ENCODE measurements at regions not wholly inside any gene's neighbourhood (a gene's known extent, or its start where the extent isn't known, plus 50 kb on each side); places are given as distances from the start of the nearest gene placed in this dataset.
A peak's percentile ranks its signal among the peaks of the same experiment; 100 is the strongest.
"Not testable (repeated sequence)": the region's sequence is repeated elsewhere in the genome, so short reads cannot be mapped to it uniquely, and the experiment has no call there.

DNA sequence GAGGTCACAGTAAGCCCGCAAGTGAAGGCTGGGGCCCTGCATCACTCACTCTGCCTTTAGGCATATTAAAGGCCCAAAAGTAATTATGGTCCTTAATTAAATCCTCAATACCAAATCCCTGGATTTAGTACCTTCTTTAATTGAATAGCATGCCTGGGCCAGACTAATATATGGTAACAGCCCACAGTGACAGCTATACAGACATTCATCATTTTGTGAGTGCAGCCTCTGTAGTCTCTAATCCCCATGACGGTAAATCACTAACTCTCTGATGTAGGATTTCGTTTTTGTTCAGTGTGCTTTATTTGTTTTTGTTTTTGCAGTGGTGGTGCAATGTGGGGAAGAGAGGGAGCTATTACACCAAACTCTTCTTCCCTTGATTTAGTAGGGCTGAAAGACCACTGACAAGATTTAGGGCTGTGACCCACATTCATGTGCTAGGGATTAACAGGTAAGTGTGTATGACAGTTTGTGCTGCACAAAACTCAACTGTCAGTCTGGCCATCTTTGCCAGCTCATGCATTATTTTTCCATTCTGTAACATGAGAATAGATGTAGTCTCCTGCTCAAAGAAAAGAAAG, 60.6 kb upstream of the SLC39A8 start:
- H3K4me1 ChIP-seq (ENCODE audit: low read depth): no peaks in the 10 kb centered on the region
- no peak for DNase-seq
- TF ChIP-seq, protein P1, sequence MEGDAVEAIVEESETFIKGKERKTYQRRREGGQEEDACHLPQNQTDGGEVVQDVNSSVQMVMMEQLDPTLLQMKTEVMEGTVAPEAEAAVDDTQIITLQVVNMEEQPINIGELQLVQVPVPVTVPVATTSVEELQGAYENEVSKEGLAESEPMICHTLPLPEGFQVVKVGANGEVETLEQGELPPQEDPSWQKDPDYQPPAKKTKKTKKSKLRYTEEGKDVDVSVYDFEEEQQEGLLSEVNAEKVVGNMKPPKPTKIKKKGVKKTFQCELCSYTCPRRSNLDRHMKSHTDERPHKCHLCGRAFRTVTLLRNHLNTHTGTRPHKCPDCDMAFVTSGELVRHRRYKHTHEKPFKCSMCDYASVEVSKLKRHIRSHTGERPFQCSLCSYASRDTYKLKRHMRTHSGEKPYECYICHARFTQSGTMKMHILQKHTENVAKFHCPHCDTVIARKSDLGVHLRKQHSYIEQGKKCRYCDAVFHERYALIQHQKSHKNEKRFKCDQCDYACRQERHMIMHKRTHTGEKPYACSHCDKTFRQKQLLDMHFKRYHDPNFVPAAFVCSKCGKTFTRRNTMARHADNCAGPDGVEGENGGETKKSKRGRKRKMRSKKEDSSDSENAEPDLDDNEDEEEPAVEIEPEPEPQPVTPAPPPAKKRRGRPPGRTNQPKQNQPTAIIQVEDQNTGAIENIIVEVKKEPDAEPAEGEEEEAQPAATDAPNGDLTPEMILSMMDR (IDR thresholded peaks at IDR 0.05): no peak
- H3K36me3 ChIP-seq (ENCODE audit: low read depth): no peaks in the 10 kb centered on the region
- intact Hi-C loops (cut with DNase I, micrococcal nuclease): no loop called here
- no peaks in the 10 kb centered on the region for H3K9me3 ChIP-seq
- no peak for ATAC-seq
- H3K4me3 ChIP-seq: no peak overlapping the region

DNA sequence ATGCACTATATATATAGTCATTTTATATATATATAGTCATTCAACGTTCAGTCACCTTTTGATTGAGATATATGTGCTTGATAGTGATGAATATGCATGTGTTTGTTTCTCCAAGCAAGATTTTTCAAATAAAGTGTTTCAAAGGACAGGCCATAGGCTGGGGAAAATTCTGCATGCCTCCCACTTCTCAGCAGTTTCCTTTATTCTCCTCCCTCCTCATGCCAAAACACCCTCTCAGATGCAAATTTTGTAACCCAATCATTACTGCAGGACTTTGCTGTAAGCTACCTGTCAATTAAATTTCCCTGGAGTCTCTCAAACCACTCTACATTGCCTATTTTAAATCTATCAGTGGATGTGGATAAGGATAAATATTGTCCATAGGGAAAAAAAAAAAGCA, 65.6 kb upstream of the SLC39A8 start:
- H3K4me1 ChIP-seq (ENCODE audit: low read depth); H3K4me3 ChIP-seq; H3K36me3 ChIP-seq (ENCODE audit: low read depth); intact Hi-C loops (cut with DNase I, micrococcal nuclease); H3K9me3 ChIP-seq; DNase-seq; ATAC-seq: not testable (repeated sequence)

DNA sequence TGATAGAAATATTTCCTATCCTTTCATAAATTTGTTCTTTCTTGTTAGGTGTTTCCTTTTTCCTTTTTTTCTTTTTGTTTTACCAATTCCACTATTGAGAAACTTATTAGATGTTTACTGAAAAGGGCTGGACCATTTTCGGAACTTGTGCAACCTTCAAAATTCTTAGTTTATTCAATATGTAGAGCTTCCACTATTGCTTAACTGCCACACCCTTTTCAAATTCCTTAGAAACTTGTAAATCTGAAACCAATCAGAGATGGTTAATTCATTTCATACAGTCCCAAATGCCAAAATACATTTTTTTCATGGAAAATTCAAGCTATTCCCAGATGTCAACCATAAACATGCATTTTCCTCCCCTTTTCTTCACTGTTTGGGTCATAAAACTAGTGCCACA, 66.1 kb upstream of the SLC39A8 start:
- ATAC-seq (no peak), DNase-seq (no peak)
- TF ChIP-seq, protein P1 (IDR thresholded peaks at IDR 0.05): no peak
- intact Hi-C loops (cut with DNase I, micrococcal nuclease): no loop called here
- H3K36me3 ChIP-seq (ENCODE audit: low read depth): no peaks in the 10 kb centered on the region
- no peaks in the 10 kb centered on the region for H3K9me3 ChIP-seq
- no peak overlapping the region for H3K4me3 ChIP-seq
- no peaks in the 10 kb centered on the region for H3K4me1 ChIP-seq (ENCODE audit: low read depth)

DNA sequence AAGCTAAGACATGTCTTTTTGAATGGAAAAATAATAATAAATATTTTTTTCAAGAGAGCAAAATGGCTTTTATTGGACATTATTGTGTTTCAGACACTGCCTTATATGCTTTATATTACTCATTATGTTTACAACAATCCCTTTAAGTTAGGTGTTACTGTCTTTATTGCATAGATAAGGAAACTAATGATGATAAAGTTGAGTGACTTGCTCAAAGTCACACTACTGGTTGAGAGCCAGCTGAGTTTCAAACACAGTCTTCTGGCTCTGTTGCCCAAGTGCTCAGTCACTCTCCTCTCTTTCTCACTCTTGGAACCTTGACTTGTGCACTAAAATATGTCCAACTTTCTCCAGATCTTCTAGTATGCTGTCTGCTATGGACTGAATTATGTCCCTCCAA, 71.5 kb upstream of the SLC39A8 start:
- intact Hi-C loops (cut with DNase I, micrococcal nuclease): no loop called here
- no peaks in the 10 kb centered on the region for H3K9me3 ChIP-seq
- peaks cover 6% of the 10 kb centered on the region for H3K4me1 ChIP-seq (ENCODE audit: low read depth)
- ATAC-seq (peak; percentile 73), DNase-seq (no peak)
- H3K4me3 ChIP-seq: no peak overlapping the region
- H3K36me3 ChIP-seq (ENCODE audit: low read depth): no peaks in the 10 kb centered on the region
- TF ChIP-seq, protein P1 (IDR thresholded peaks at IDR 0.05): no peak

DNA sequence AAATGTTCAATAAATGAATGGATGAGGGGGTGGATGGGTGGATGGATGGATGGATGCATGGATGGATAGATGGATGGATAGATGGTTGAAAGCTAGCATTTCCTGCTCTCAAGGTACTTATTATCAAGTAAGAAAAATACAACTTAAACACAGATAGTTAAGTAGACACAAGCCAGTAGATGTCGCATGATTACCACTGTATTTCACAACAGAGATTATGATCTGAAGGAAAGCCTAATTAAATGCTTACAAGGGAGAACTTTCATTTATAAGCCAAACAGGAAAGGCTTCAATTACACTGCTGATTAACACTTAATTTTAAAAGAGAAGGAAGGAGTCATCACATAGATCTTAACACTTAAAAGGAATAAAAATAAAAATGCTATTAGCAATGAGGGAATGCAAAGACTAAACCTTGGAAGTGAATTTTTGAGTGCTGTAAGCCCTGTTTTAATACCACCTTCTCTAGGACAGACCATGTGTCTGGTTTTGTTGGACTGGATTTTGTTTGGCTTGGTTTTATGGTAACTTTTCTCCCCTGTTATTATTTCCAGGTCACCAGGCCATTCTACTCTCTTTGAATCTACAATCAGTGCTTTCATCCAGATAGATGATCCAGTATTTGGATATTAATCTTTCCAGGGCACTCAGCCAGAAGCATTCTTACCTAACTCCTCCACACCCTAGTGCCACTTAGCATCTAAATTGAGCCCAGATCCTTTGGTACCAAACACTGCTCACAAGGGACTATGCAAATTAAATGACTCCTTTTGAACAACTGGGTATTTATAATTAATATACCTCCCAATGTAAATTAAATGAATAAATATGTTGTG, 75.5 kb upstream of the SLC39A8 start:
- Histone ChIP-seq H3K4me3 (no peak overlapping the region), H3K36me3 (ENCODE audit: low read depth) (no peaks in the 10 kb centered on the region), H3K9me3 (no peaks in the 10 kb centered on the region), H3K4me1 (ENCODE audit: low read depth) (peaks cover 6% of the 10 kb centered on the region)
- ATAC-seq: no peak
- TF ChIP-seq, protein P1 (IDR thresholded peaks at IDR 0.05): no peak
- DNase-seq: no peak
- intact Hi-C loops (cut with DNase I, micrococcal nuclease): no loop called here

DNA sequence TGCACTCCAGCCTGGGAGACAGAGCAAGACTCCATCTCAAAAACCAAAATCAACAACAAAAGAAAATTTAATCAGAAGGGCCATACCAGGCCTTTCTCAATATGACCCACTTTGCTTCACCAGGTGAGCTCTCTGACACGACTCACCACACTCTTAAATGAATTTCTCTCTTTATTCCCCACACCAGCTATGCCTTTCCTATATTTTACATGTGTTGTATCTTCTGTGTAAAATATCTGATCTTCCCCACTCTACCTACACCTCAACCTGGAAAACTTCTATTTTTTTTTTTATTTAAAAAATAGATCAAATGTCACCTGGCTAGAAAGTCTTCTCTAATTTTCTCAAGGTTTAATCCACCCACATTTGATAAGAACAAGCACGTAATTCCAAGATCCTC, 77.6 kb upstream of the SLC39A8 start:
- intact Hi-C loops (cut with DNase I, micrococcal nuclease): no loop called here
- Histone ChIP-seq H3K4me3 (no peak overlapping the region), H3K4me1 (ENCODE audit: low read depth) (no peaks in the 10 kb centered on the region), H3K36me3 (ENCODE audit: low read depth) (no peaks in the 10 kb centered on the region), H3K9me3 (no peaks in the 10 kb centered on the region)
- ATAC-seq: no peak
- TF ChIP-seq, protein P1 (IDR thresholded peaks at IDR 0.05): no peak
- DNase-seq: no peak

Measured in mucosa of descending colon (tissue), 3 donors.